Mucosa of descending colon (tissue), 3 donors: ENCODE measurements at regions not wholly inside any gene's neighbourhood (a gene's known extent, or its start where the extent isn't known, plus 50 kb on each side); places are given as distances from the start of the nearest gene placed in this dataset.
A peak's percentile ranks its signal among the peaks of the same experiment; 100 is the strongest.

Source experiments
- ATAC-seq: fragments of 200-7000 bp; cut with Tn5 transposase; one replicate; pipeline ENCODE4 v1.9.1; 2020; ENCODE audit warnings: mild to moderate bottlenecking, moderate library complexity
- DNase-seq, 3 donors: peaks; one replicate each; pipeline ENCODE4 v3.0.0-alpha.2; 2020
- H3K36me3 ChIP-seq: fragments of 200-600 bp; one replicate; pipeline ENCODE4 v1.8.0; 2021; ENCODE audit warnings: low read depth, mild to moderate bottlenecking
- H3K4me1 ChIP-seq: fragments of 200-600 bp; one replicate; pipeline ENCODE4 v1.8.0; 2021; ENCODE audit warnings: low read depth, mild to moderate bottlenecking
- H3K4me3 ChIP-seq: fragments of 200-600 bp; one replicate; pipeline ENCODE4 v1.8.0; 2021; ENCODE audit warnings: mild to moderate bottlenecking
- H3K9me3 ChIP-seq: fragments of 200-600 bp; one replicate; pipeline ENCODE4 v1.8.0; 2021; ENCODE audit warnings: mild to moderate bottlenecking
- intact Hi-C, 2 donors: fragments of 100-400 bp; cut with DNase I in 1 of 2; cut with micrococcal nuclease in 1 of 2; formaldehyde crosslinking; loops; one replicate each; pipeline versions ENCODE4 v1.11.0 to v1.11.1; 2022; cut with DNase I, micrococcal nuclease
- TF ChIP-seq, protein P1 (sequence below): fragments of 200-600 bp; IDR thresholded peaks from one replicate; pipeline ENCODE4 v1.8.0; 2022; ENCODE audit warnings: antibody characterized with exemption, mild to moderate bottlenecking
- donor health status: DM: no; HTN: no; CAD: no; lungs with moderate emphysema.
- donor health status: DM: no; HTN: no; CAD: no.
- donor health status: DM: no; HTN: yes; CAD: no.

- no peaks in the 10 kb centered on the region for H3K9me3 ChIP-seq
- ATAC-seq (no peak), DNase-seq (no peak)
- H3K36me3 ChIP-seq: no peaks in the 10 kb centered on the region
- H3K4me3 ChIP-seq: no peak overlapping the region
- H3K4me1 ChIP-seq: peaks cover 6% of the 10 kb centered on the region
- TF ChIP-seq, protein P1, sequence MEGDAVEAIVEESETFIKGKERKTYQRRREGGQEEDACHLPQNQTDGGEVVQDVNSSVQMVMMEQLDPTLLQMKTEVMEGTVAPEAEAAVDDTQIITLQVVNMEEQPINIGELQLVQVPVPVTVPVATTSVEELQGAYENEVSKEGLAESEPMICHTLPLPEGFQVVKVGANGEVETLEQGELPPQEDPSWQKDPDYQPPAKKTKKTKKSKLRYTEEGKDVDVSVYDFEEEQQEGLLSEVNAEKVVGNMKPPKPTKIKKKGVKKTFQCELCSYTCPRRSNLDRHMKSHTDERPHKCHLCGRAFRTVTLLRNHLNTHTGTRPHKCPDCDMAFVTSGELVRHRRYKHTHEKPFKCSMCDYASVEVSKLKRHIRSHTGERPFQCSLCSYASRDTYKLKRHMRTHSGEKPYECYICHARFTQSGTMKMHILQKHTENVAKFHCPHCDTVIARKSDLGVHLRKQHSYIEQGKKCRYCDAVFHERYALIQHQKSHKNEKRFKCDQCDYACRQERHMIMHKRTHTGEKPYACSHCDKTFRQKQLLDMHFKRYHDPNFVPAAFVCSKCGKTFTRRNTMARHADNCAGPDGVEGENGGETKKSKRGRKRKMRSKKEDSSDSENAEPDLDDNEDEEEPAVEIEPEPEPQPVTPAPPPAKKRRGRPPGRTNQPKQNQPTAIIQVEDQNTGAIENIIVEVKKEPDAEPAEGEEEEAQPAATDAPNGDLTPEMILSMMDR: no peak
- intact Hi-C loops: no loop called here
Measured at GRCh38 chr16:85313526-85314301, 201.4 kb upstream of the CIBAR2 start.

DNA sequence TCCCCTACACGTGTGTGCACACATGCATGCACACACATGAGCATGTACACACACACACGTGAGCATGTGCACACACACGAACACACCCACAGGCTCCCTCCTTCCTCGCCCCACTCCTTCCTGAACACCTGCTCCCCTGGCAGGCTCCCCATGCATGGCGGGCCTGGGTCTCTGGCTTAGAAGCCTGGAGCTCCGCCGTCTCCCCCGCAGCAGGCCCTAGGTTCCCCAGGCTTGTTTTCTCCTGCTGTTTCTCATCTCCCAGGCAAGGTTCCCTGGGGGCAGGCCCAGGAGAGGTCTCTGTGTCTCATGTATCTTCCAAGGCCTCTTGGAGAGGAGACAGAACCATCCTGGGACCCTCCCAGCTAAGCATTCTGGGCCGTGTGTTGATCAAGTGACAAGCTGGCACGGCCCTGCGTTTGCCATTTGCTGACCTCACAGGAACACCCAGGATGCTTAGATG lies 202.3 kb upstream of the CIBAR2 start:
- DNase-seq (no peak), ATAC-seq (no peak)
- Histone ChIP-seq H3K9me3 (no peaks in the 10 kb centered on the region), H3K36me3 (no peaks in the 10 kb centered on the region), H3K4me1 (peaks cover 6% of the 10 kb centered on the region), H3K4me3 (no peak overlapping the region)
- intact Hi-C loops: no loop called here
- TF ChIP-seq, protein P1: no peak

DNA sequence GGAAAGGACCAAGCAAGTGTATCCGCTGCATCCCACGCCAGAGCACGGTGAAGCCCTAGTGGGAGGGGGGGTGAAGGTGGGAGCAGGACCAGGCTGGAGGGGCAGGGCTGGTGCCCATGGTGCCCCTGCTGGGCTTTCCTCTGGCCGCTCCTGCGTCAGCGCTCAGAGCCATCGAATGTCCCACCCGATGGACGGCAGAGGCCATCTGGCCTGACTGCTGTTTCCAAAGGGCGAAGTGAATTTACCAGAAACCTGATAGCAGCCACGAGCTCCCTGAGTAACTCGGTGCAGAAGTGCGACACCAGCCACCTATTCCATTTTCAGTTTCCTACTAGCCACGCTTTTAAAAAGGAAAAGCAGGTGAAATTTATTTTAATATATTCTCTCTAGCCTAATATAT lies 203.6 kb upstream of the CIBAR2 start:
- no peaks in the 10 kb centered on the region for H3K36me3 ChIP-seq
- H3K9me3 ChIP-seq: no peaks in the 10 kb centered on the region
- intact Hi-C loops: no loop called here
- TF ChIP-seq, protein P1: no peak
- ATAC-seq (no peak), DNase-seq (peak in 1 of 3 donors; percentile 36)
- H3K4me3 ChIP-seq: no peak overlapping the region
- H3K4me1 ChIP-seq: peaks cover 1% of the 10 kb centered on the region

GRCh38 chr16:85316321-85316919 lies 204.1 kb upstream of the CIBAR2 start:
- no peak overlapping the region for H3K4me3 ChIP-seq
- ATAC-seq: peak; percentile 92
- no peaks in the 10 kb centered on the region for H3K9me3 ChIP-seq
- peak; percentile 41 to 81 (median 75) for DNase-seq
- intact Hi-C loops: no loop called here
- no peaks in the 10 kb centered on the region for H3K36me3 ChIP-seq
- TF ChIP-seq, protein P1: peak; percentile 87
- H3K4me1 ChIP-seq: peaks cover 4% of the 10 kb centered on the region

GRCh38 chr16:85316944-85317343 lies 204.7 kb upstream of the CIBAR2 start:
- ATAC-seq: no peak
- DNase-seq: no peak
- peaks cover 9% of the 10 kb centered on the region for H3K4me1 ChIP-seq
- intact Hi-C loops: no loop called here
- H3K4me3 ChIP-seq: no peak overlapping the region
- H3K9me3 ChIP-seq: no peaks in the 10 kb centered on the region
- TF ChIP-seq, protein P1: no peak
- no peaks in the 10 kb centered on the region for H3K36me3 ChIP-seq
